ENCODE measurements at regions not wholly inside any gene's neighbourhood (a gene's known extent, or its start where the extent isn't known, plus 50 kb on each side); places are given as distances from the start of the nearest gene placed in this dataset.

DNA sequence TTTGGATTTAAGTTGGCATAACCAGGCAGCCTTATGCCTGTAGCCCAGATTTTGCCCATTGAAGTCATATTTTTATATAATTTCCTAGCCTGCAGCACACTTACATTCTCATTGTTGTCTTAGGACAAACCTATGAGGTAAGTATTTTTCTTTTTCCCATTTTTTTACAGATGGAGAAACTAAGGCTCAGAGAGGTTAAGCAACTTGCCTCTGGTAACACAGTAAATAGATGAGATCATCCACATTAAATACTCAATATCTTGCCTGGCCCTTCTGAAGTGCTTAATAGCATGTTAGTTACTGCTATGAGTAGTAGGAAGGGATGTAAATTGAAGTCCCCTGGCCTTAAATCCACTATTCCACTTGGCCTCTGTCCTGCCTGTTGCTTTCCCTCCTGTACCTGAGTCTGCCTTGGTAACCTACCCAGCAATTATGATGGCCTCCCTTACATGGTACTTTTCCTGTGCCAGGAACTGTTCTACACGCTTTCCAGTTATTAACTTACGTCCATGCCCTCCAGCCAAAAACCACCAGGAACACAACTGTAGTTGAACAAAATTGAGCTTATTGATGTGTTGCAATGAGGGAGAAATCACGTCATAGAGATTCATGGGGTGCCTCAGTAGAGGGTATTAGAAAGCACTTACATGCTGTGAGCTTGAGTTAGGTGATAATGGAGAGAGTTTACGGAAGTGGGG, 111.6 kb upstream of the FGGY start:
- no peaks in the 10 kb centered on the region for H3K4me1 Mint-ChIP-seq
- H3K9me3 ChIP-seq (ENCODE audit: low read length) = no peaks in the 10 kb centered on the region
- peaks cover 0 to 2% of the 10 kb centered on the region in 2 donors for H3K27me3 Mint-ChIP-seq
- DNase-seq = no peak
- H3K4me1 ChIP-seq (ENCODE audit: insufficient read depth, low read length) = no peaks in the 10 kb centered on the region
- H3K36me3 Mint-ChIP-seq = peaks cover 0 to 4% (median 0%) of the 10 kb centered on the region in 3 donors
- no peak overlapping the region for H3K4me3 ChIP-seq (ENCODE audit: low read length)
- no peak overlapping the region for H3K27ac Mint-ChIP-seq
- no peaks in the 10 kb centered on the region for H3K9me3 Mint-ChIP-seq
- no peak overlapping the region for H3K27ac ChIP-seq (ENCODE audit: low read depth, low read length)
- H3K4me3 Mint-ChIP-seq = no peak overlapping the region
- H3K36me3 ChIP-seq (ENCODE audit: insufficient read depth, low read length) = no peaks in the 10 kb centered on the region
- POLR2A ChIA-PET = no interaction called here
- H3K27me3 ChIP-seq (ENCODE audit: insufficient read depth, low read length, poor library complexity, severe bottlenecking) = no peaks in the 10 kb centered on the region
- CTCF ChIA-PET = no interaction called here

DNA sequence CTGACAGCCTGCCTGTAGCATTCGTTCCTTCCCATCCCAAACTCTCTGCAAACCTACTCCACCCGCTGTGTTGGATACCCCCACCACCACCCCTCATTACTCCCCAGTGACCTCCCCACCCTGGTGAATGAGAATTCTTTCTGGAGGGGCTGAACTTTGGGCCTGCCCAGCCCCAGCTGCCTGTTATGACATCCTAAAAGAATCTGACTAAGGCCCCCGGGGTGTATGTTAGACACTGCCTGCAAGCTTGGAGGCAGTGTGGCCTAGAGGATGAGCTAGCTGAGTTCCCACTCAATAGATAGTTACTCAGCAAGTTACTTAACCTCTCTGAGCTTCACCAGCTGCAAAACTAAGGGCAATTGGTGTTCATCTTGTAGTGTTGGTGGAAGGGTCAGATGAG, 110.2 kb upstream of the FGGY start:
- no peak overlapping the region for H3K27ac ChIP-seq (ENCODE audit: low read depth, low read length)
- POLR2A ChIA-PET = no interaction called here
- H3K4me1 ChIP-seq (ENCODE audit: insufficient read depth, low read length) = no peaks in the 10 kb centered on the region
- Mint-ChIP-seq H3K36me3 (peaks cover 0 to 5% (median 0%) of the 10 kb centered on the region in 3 donors), H3K27ac (peak overlapping the region in 1 of 8 donors; percentile 9), H3K4me3 (no peak overlapping the region), H3K27me3 (peaks cover 0 to 4% of the 10 kb centered on the region in 2 donors), H3K4me1 (no peaks in the 10 kb centered on the region), H3K9me3 (no peaks in the 10 kb centered on the region)
- no peaks in the 10 kb centered on the region for H3K36me3 ChIP-seq (ENCODE audit: insufficient read depth, low read length)
- H3K9me3 ChIP-seq (ENCODE audit: low read length) = no peaks in the 10 kb centered on the region
- CTCF ChIA-PET = no interaction called here
- no peak overlapping the region for H3K4me3 ChIP-seq (ENCODE audit: low read length)
- DNase-seq = no peak
- H3K27me3 ChIP-seq (ENCODE audit: insufficient read depth, low read length, poor library complexity, severe bottlenecking) = no peaks in the 10 kb centered on the region

DNA sequence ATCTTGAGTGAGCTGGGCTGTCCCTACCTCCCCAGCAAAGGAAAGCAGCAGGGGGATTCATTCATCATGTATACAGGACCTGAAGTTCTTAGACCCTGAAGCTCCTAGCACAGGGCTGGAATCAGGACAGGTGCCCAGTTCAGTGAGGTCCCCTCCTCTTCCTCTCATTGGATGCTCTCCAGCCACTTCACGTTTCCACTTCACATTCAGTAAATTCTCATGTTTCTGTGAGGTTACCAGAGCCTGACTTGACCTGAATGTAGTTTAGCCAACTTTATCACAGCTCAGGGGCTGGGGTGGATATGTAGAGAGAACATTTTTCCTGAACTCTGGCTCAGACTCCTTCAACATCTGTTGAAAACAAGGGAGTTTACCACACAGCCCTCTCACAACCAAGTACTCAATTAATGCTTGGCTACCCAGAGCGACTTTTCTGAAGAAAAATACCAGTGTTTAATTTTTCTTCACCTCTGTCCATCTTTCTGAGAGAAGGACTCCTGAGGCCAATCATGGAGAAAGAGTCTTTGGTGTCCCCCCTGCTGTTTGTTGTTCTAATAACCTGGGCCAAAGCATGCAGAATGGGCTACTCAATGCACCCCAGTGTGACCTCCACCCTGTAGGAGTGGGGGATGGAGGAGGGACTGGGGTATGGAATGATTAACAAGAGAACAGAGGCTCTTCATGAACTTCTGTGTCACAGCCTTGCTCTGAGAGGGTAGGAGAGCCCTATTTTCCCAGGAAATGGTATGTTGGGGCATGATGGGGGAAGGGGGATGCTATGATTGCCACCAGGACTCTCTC, 108.3 kb upstream of the FGGY start:
- DNase-seq = no peak
- Mint-ChIP-seq H3K4me1 (no peaks in the 10 kb centered on the region), H3K27me3 (peaks cover 0 to 4% of the 10 kb centered on the region in 2 donors), H3K27ac (no peak overlapping the region), H3K4me3 (no peak overlapping the region), H3K9me3 (peaks cover 0 to under 1% (median 0%) of the 10 kb centered on the region in 5 donors), H3K36me3 (peaks cover 0 to 10% (median 2%) of the 10 kb centered on the region in 3 donors)
- no peaks in the 10 kb centered on the region for H3K36me3 ChIP-seq (ENCODE audit: insufficient read depth, low read length)
- ChIA-PET POLR2A (no interaction called here), CTCF (no interaction called here)
- H3K9me3 ChIP-seq (ENCODE audit: low read length) = no peaks in the 10 kb centered on the region
- no peaks in the 10 kb centered on the region for H3K4me1 ChIP-seq (ENCODE audit: insufficient read depth, low read length)
- H3K4me3 ChIP-seq (ENCODE audit: low read length) = no peak overlapping the region
- no peaks in the 10 kb centered on the region for H3K27me3 ChIP-seq (ENCODE audit: insufficient read depth, low read length, poor library complexity, severe bottlenecking)
- no peak overlapping the region for H3K27ac ChIP-seq (ENCODE audit: low read depth, low read length)

DNA sequence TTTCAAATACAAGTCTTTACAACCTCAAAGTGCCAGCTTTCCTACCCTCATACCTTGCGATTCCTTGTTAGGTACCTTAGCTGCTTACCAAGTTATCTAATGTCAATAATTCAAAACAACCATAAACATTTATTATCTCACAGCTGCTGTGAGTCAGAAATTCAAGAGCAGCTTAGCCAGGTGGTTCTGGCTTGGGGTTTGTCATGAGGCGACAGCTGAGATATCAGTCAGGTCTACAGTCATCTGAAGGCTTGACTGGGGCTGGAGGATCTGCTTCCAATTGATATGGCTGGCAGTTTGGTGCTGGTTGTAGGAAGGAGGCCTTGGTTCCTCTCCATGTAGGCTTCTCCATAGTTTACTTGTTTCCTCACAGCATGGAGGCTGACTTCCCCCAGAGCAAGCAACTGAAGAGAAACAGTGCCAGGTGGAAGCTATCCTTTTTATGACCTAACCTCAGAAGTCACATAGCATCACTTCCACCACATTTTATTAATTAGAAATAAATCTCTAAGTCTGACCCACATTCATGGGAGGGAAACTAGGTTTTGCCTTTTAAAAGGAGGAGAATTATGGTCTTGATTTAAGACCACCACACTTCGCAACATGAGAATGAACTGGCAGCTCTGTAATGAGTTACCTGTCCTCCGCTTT, 103.3 kb upstream of the FGGY start:
- CTCF ChIA-PET = no interaction called here
- Histone ChIP-seq H3K9me3 (ENCODE audit: low read length) (no peaks in the 10 kb centered on the region), H3K4me1 (ENCODE audit: insufficient read depth, low read length) (no peaks in the 10 kb centered on the region), H3K36me3 (ENCODE audit: insufficient read depth, low read length) (no peaks in the 10 kb centered on the region), H3K27me3 (ENCODE audit: insufficient read depth, low read length, poor library complexity, severe bottlenecking) (no peaks in the 10 kb centered on the region), H3K4me3 (ENCODE audit: low read length) (no peak overlapping the region), H3K27ac (ENCODE audit: low read depth, low read length) (no peak overlapping the region)
- Mint-ChIP-seq H3K27ac (no peak overlapping the region), H3K36me3 (peaks cover 0 to 10% (median 2%) of the 10 kb centered on the region in 3 donors), H3K4me1 (no peaks in the 10 kb centered on the region), H3K9me3 (peaks cover 0 to 3% (median 0%) of the 10 kb centered on the region in 5 donors), H3K27me3 (peaks cover 1 to 4% of the 10 kb centered on the region in 2 donors), H3K4me3 (no peak overlapping the region)
- DNase-seq = no peak
- POLR2A ChIA-PET = no interaction called here

DNA sequence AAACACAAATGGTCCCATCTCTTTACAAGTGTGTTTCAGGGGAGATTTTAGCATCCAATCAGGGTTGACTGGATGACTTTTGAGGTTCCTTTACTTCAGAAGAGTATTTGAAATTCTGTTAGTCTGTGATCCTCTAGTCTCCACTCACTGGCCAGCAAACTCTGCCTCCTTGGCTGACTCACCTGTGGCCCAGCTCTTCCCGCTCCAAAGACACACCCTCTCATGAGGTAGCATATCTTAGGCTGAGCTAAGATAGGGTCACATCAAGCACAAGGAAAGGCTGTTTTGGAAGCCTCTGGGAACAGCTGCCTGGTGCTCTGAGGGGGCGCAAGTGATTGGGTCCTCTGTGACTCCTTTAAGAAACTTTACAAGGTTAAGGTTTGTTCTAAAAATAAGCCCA, 102.3 kb upstream of the FGGY start:
- Mint-ChIP-seq H3K27ac (no peak overlapping the region), H3K27me3 (peaks cover 4 to 5% of the 10 kb centered on the region in 2 donors)

DNA sequence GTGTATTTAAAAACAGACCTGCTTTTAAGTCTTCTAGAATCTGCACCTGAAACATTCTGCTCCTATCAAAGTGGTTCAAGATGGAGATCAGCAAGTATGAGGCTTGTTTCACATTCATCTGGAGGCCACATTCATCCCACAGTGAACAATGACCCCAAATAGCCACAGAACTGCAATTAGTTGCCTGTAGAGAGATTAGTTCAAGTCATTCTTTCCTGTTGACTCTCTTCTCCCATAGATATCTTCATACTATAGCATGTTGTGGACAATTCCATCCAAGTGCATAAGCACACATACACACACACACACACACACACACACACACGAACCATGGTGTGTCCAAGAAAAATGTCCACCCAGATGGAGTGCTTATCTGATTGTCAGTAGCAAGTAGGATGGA, 101.7 kb upstream of the FGGY start:
- Mint-ChIP-seq H3K27ac (no peak overlapping the region), H3K4me3 (no peak overlapping the region), H3K4me1 (no peaks in the 10 kb centered on the region), H3K9me3 (peaks cover 0 to 3% (median 0%) of the 10 kb centered on the region in 5 donors), H3K36me3 (peaks cover 0 to 15% (median 2%) of the 10 kb centered on the region in 3 donors), H3K27me3 (peaks cover 4 to 5% of the 10 kb centered on the region in 2 donors)
- H3K4me1 ChIP-seq (ENCODE audit: insufficient read depth, low read length) = no peaks in the 10 kb centered on the region
- H3K27me3 ChIP-seq (ENCODE audit: insufficient read depth, low read length, poor library complexity, severe bottlenecking) = no peaks in the 10 kb centered on the region
- no peaks in the 10 kb centered on the region for H3K9me3 ChIP-seq (ENCODE audit: low read length)
- no peak overlapping the region for H3K4me3 ChIP-seq (ENCODE audit: low read length)
- ChIA-PET POLR2A (no interaction called here), CTCF (no interaction called here)
- H3K36me3 ChIP-seq (ENCODE audit: insufficient read depth, low read length) = no peaks in the 10 kb centered on the region
- no peak for DNase-seq
- H3K27ac ChIP-seq (ENCODE audit: low read depth, low read length) = no peak overlapping the region

More for the DNA sequence above, 102.3 kb upstream of the FGGY start:
- Histone ChIP-seq H3K9me3 (ENCODE audit: low read length) (no peaks in the 10 kb centered on the region), H3K4me3 (ENCODE audit: low read length) (no peak overlapping the region), H3K36me3 (ENCODE audit: insufficient read depth, low read length) (no peaks in the 10 kb centered on the region), H3K4me1 (ENCODE audit: insufficient read depth, low read length) (no peaks in the 10 kb centered on the region), H3K27me3 (ENCODE audit: insufficient read depth, low read length, poor library complexity, severe bottlenecking) (no peaks in the 10 kb centered on the region), H3K27ac (ENCODE audit: low read depth, low read length) (no peak overlapping the region)
- peaks cover 0 to 3% (median 0%) of the 10 kb centered on the region in 5 donors for H3K9me3 Mint-ChIP-seq
- POLR2A ChIA-PET = no interaction called here
- CTCF ChIA-PET = no interaction called here
- H3K4me3 Mint-ChIP-seq = no peak overlapping the region
- H3K36me3 Mint-ChIP-seq = peaks cover 0 to 10% (median 2%) of the 10 kb centered on the region in 3 donors
- no peaks in the 10 kb centered on the region for H3K4me1 Mint-ChIP-seq
- DNase-seq = no peak

DNA sequence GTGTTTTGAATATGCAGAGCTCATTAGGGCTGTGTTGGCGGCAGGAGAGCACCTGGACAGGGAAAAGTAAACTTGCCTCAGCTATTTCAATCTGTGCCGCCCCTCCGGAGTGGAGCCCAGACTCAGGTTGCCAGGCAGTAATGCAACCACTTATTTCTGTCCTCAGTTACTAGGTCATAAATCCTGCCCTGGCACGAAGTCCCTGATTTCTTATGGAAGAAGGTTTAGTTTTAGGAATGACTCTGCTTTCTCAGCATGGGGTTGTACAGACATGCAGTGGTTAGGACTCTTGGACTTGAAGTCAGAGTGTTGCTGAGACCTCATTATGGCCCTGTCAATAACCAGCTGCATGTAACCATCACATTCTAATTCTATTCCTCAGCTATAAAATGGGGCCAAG, 98.3 kb upstream of the FGGY start:
- ChIA-PET CTCF (no interaction called here), POLR2A (no interaction called here)
- no peaks in the 10 kb centered on the region for H3K4me1 Mint-ChIP-seq

DNA sequence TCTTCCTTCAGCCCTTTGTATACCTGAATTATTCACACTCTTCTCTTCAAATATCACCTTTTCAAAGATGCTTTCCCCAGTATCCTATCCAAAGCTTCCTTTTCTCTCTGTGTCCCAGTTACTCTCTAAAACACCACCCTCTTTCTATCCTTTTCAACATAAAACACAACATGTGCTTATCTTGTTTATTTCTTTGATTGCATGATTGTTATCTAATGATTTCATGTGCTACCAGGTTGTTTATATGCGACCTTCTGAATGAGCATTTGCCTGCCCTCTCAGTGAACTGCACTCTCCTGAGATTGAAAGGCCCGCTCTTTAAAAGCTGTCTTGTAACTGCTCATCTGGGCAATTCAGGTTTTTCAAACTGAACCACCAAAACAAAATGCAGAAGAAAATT, 97.7 kb upstream of the FGGY start:
- Mint-ChIP-seq H3K9me3 (no peaks in the 10 kb centered on the region), H3K4me1 (no peaks in the 10 kb centered on the region), H3K36me3 (peaks cover 0 to 16% (median 0%) of the 10 kb centered on the region in 3 donors), H3K27me3 (peaks cover 4 to 8% of the 10 kb centered on the region in 2 donors), H3K27ac (no peak overlapping the region), H3K4me3 (no peak overlapping the region)
- no peaks in the 10 kb centered on the region for H3K27me3 ChIP-seq (ENCODE audit: insufficient read depth, low read length, poor library complexity, severe bottlenecking)
- no peak overlapping the region for H3K27ac ChIP-seq (ENCODE audit: low read depth, low read length)
- CTCF ChIA-PET = no interaction called here
- no peaks in the 10 kb centered on the region for H3K4me1 ChIP-seq (ENCODE audit: insufficient read depth, low read length)
- no peak for DNase-seq
- H3K4me3 ChIP-seq (ENCODE audit: low read length) = no peak overlapping the region
- POLR2A ChIA-PET = no interaction called here
- H3K9me3 ChIP-seq (ENCODE audit: low read length) = no peaks in the 10 kb centered on the region
- H3K36me3 ChIP-seq (ENCODE audit: insufficient read depth, low read length) = no peaks in the 10 kb centered on the region

More for the DNA sequence above, 98.3 kb upstream of the FGGY start:
- Histone ChIP-seq H3K27ac (ENCODE audit: low read depth, low read length) (no peak overlapping the region), H3K4me3 (ENCODE audit: low read length) (no peak overlapping the region), H3K36me3 (ENCODE audit: insufficient read depth, low read length) (no peaks in the 10 kb centered on the region), H3K27me3 (ENCODE audit: insufficient read depth, low read length, poor library complexity, severe bottlenecking) (no peaks in the 10 kb centered on the region), H3K4me1 (ENCODE audit: insufficient read depth, low read length) (no peaks in the 10 kb centered on the region), H3K9me3 (ENCODE audit: low read length) (no peaks in the 10 kb centered on the region)
- Mint-ChIP-seq H3K9me3 (peaks cover 0 to 2% (median 0%) of the 10 kb centered on the region in 5 donors), H3K27ac (no peak overlapping the region), H3K27me3 (peaks cover 4 to 8% of the 10 kb centered on the region in 2 donors), H3K36me3 (peaks cover 0 to 13% (median 0%) of the 10 kb centered on the region in 3 donors), H3K4me3 (no peak overlapping the region)
- DNase-seq = no peak
